ENCODE measurements at regions not wholly inside any gene's neighbourhood (a gene's known extent, or its start where the extent isn't known, plus 50 kb on each side); places are given as distances from the start of the nearest gene placed in this dataset.

DNA sequence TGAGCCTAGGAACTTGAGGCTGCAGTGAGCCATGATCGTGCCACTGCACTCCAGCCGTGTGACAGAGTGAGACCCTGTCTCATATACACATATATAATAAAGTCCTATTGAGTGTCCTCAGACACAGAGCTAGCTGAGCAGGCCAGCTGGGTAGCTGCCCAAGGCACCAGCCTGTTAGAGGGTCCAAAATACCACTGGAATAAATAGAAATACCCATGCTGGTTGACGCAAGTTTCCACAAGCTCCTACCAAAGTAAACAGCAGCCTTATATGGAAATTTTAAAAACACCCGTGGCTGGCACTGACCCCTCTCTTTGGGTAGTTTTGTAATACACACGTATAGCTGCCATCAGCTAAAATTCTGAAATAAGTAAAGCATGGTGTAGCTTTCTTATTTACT is 348.6 kb downstream of the BCOR start:
- H3K4me1 ChIP-seq (ENCODE audit: low read depth, poor library complexity, severe bottlenecking) = no peaks in the 10 kb centered on the region
- H3K79me2 ChIP-seq (ENCODE audit: insufficient read depth, low read depth) = no peaks in the 10 kb centered on the region
- TF ChIP-seq, protein P1, sequence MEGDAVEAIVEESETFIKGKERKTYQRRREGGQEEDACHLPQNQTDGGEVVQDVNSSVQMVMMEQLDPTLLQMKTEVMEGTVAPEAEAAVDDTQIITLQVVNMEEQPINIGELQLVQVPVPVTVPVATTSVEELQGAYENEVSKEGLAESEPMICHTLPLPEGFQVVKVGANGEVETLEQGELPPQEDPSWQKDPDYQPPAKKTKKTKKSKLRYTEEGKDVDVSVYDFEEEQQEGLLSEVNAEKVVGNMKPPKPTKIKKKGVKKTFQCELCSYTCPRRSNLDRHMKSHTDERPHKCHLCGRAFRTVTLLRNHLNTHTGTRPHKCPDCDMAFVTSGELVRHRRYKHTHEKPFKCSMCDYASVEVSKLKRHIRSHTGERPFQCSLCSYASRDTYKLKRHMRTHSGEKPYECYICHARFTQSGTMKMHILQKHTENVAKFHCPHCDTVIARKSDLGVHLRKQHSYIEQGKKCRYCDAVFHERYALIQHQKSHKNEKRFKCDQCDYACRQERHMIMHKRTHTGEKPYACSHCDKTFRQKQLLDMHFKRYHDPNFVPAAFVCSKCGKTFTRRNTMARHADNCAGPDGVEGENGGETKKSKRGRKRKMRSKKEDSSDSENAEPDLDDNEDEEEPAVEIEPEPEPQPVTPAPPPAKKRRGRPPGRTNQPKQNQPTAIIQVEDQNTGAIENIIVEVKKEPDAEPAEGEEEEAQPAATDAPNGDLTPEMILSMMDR (conservative IDR thresholded peaks at IDR 0.05; ENCODE audit: low read depth, low read length) = no peak
- no peak overlapping the region for H2AFZ ChIP-seq (ENCODE audit: low read depth)
- no peak overlapping the region for H3K4me2 ChIP-seq
- no peaks in the 10 kb centered on the region for H3K36me3 ChIP-seq (ENCODE audit: insufficient read depth)
- H4K20me1 ChIP-seq (ENCODE audit: insufficient read depth) = no peaks in the 10 kb centered on the region
- H3K27me3 ChIP-seq (ENCODE audit: insufficient read depth, low read depth) = no peaks in the 10 kb centered on the region
- no peak overlapping the region for H3K27ac ChIP-seq
- no peak overlapping the region for H3K4me3 ChIP-seq (IDR thresholded peaks at IDR 0.05; ENCODE audit: insufficient read depth, low read depth, low read length)
- H3K9ac ChIP-seq = no peak overlapping the region

DNA sequence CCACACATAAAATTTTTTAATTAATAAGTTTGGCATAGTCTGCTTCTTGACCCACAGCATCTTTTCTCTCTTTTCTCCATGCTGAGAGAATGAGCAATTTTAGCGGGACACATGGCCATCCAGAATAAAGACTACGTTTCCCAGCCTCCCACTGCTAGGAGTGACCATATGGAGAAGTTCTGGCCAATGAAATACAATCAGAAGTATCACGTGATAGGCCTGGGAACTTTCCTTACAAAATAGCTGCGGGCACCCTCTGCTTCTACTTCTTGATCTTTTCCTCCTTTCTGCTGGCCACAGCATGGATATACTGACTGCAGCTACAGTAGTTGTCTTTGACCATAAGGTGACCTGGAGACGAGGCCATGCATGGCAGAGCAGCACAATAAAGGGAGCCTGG is 348.0 kb downstream of the BCOR start:
- no peaks in the 10 kb centered on the region for H4K20me1 ChIP-seq (ENCODE audit: insufficient read depth)
- H3K4me3 ChIP-seq (IDR thresholded peaks at IDR 0.05; ENCODE audit: insufficient read depth, low read depth, low read length) = no peak overlapping the region
- H3K4me1 ChIP-seq (ENCODE audit: low read depth, poor library complexity, severe bottlenecking) = no peaks in the 10 kb centered on the region
- H3K4me2 ChIP-seq = no peak overlapping the region
- H3K9ac ChIP-seq = no peak overlapping the region
- no peaks in the 10 kb centered on the region for H3K27me3 ChIP-seq (ENCODE audit: insufficient read depth, low read depth)
- TF ChIP-seq, protein P1 (conservative IDR thresholded peaks at IDR 0.05; ENCODE audit: low read depth, low read length) = no peak
- no peaks in the 10 kb centered on the region for H3K79me2 ChIP-seq (ENCODE audit: insufficient read depth, low read depth)
- H3K36me3 ChIP-seq (ENCODE audit: insufficient read depth) = no peaks in the 10 kb centered on the region
- no peak overlapping the region for H3K27ac ChIP-seq
- no peak overlapping the region for H2AFZ ChIP-seq (ENCODE audit: low read depth)

- H2AFZ ChIP-seq (ENCODE audit: low read depth) = no peak overlapping the region
- H3K27ac ChIP-seq = no peak overlapping the region
- H3K4me1 ChIP-seq (ENCODE audit: low read depth, poor library complexity, severe bottlenecking) = no peaks in the 10 kb centered on the region
- H3K4me3 ChIP-seq (IDR thresholded peaks at IDR 0.05; ENCODE audit: insufficient read depth, low read depth, low read length) = no peak overlapping the region
- H3K36me3 ChIP-seq (ENCODE audit: insufficient read depth) = no peaks in the 10 kb centered on the region
- no peaks in the 10 kb centered on the region for H3K27me3 ChIP-seq (ENCODE audit: insufficient read depth, low read depth)
- H3K79me2 ChIP-seq (ENCODE audit: insufficient read depth, low read depth) = no peaks in the 10 kb centered on the region
- no peaks in the 10 kb centered on the region for H4K20me1 ChIP-seq (ENCODE audit: insufficient read depth)
- no peak overlapping the region for H3K4me2 ChIP-seq
- no peak overlapping the region for H3K9ac ChIP-seq
- TF ChIP-seq, protein P1 (conservative IDR thresholded peaks at IDR 0.05; ENCODE audit: low read depth, low read length) = no peak
Observed at GRCh38 chrX:39750256-39750790, 347.4 kb downstream of the BCOR start.

DNA sequence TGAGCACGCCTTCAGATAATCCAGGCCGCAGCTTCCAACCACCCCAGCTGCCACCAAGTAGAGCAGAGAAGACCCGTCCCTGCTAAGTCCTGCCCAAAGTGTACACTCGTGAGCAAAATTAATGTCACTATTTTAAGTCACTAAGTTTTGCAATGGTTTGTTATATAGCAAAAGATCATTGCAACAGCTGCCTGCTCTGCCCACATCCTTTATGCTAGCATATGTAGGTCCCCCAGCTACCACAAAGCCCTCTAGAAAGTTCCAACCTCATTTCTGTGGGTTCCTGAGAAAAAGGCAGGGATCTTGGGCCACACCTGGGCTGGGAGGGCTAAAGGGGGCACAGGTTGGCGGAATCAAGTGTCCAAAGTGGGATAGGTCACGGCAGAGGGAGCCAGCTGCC is 346.9 kb downstream of the BCOR start:
- Histone ChIP-seq H2AFZ (ENCODE audit: low read depth) (no peak overlapping the region), H3K4me2 (no peak overlapping the region), H3K36me3 (ENCODE audit: insufficient read depth) (no peaks in the 10 kb centered on the region), H3K4me1 (ENCODE audit: low read depth, poor library complexity, severe bottlenecking) (no peaks in the 10 kb centered on the region), H3K27me3 (ENCODE audit: insufficient read depth, low read depth) (no peaks in the 10 kb centered on the region), H3K4me3 (IDR thresholded peaks at IDR 0.05; ENCODE audit: insufficient read depth, low read depth, low read length) (no peak overlapping the region), H3K79me2 (ENCODE audit: insufficient read depth, low read depth) (no peaks in the 10 kb centered on the region), H4K20me1 (ENCODE audit: insufficient read depth) (no peaks in the 10 kb centered on the region), H3K27ac (no peak overlapping the region), H3K9ac (no peak overlapping the region)
- TF ChIP-seq, protein P1 (conservative IDR thresholded peaks at IDR 0.05; ENCODE audit: low read depth, low read length) = no peak
